Stimulated activated CD4-positive, alpha-beta T cell treated with anti-CD3 and anti-CD28 coated beads, Interleukin-4, amount 100 ng/mL, for 1 hour (primary cell): ENCODE measurements at regions not wholly inside any gene's neighbourhood (a gene's known extent, or its start where the extent isn't known, plus 50 kb on each side); places are given as distances from the start of the nearest gene placed in this dataset.

Source experiments
- DNase-seq: peaks from one replicate; pipeline ENCODE4 v3.0.0-alpha.2; 2020

- no peak for DNase-seq
These were observed 474.2 kb downstream of the EPHA4 start for GRCh38 chr2:221097949-221098348.

GRCh38 chr2:221100467-221101089, 471.5 kb downstream of the EPHA4 start:
- no peak for DNase-seq

- no peak for DNase-seq
These were observed 469.0 kb downstream of the EPHA4 start for GRCh38 chr2:221102896-221103688.

- no peak for DNase-seq
These were observed 468.2 kb downstream of the EPHA4 start for GRCh38 chr2:221103930-221104329.

- no peak for DNase-seq
These were observed 467.7 kb downstream of the EPHA4 start for GRCh38 chr2:221104361-221104811.

GRCh38 chr2:221106241-221106640, 465.9 kb downstream of the EPHA4 start:
- DNase-seq, result no peak

- DNase-seq, result no peak
These were observed 464.7 kb downstream of the EPHA4 start for GRCh38 chr2:221107424-221107823.

- DNase-seq, result no peak
These were observed 462.6 kb downstream of the EPHA4 start for GRCh38 chr2:221109552-221109951.

GRCh38 chr2:221111739-221112138, 460.4 kb downstream of the EPHA4 start:
- no peak for DNase-seq

GRCh38 chr2:221112744-221113143, 459.4 kb downstream of the EPHA4 start:
- no peak for DNase-seq

GRCh38 chr2:221115944-221116343, 456.2 kb downstream of the EPHA4 start:
- DNase-seq, result no peak

- no peak for DNase-seq
These were observed 451.5 kb downstream of the EPHA4 start for GRCh38 chr2:221120643-221121042.

- no peak for DNase-seq
These were observed 448.7 kb downstream of the EPHA4 start for GRCh38 chr2:221123396-221123795.

GRCh38 chr2:221124532-221125240, 447.4 kb downstream of the EPHA4 start:
- DNase-seq, result no peak

GRCh38 chr2:221125691-221126090, 446.4 kb downstream of the EPHA4 start:
- no peak for DNase-seq

GRCh38 chr2:221129657-221130056, 442.4 kb downstream of the EPHA4 start:
- DNase-seq, result no peak

- no peak for DNase-seq
These were observed 441.7 kb downstream of the EPHA4 start for GRCh38 chr2:221130431-221130830.

- DNase-seq, result no peak
These were observed 438.2 kb downstream of the EPHA4 start for GRCh38 chr2:221133941-221134340.

- DNase-seq, result no peak
These were observed 437.4 kb downstream of the EPHA4 start for GRCh38 chr2:221134718-221135117.

GRCh38 chr2:221135699-221136098, 436.4 kb downstream of the EPHA4 start:
- DNase-seq, result no peak

GRCh38 chr2:221137385-221137784, 434.7 kb downstream of the EPHA4 start:
- no peak for DNase-seq

- no peak for DNase-seq
These were observed 429.8 kb downstream of the EPHA4 start for GRCh38 chr2:221142341-221142740.

GRCh38 chr2:221143231-221143630, 428.9 kb downstream of the EPHA4 start:
- DNase-seq, result no peak

GRCh38 chr2:221144909-221145308, 427.2 kb downstream of the EPHA4 start:
- no peak for DNase-seq
